HepG2 (cell line): ENCODE measurements at regions not wholly inside any gene's neighbourhood (a gene's known extent, or its start where the extent isn't known, plus 50 kb on each side); places are given as distances from the start of the nearest gene placed in this dataset.

Experiments
- ATAC-seq: fragments of 200-7000 bp; cut with Tn5 transposase; 3 replicates; pipeline ENCODE4 v1.9.1; 2020; ENCODE audit warnings: mild to moderate bottlenecking, moderate library complexity
- BruUV-seq: library from RNA; stranded (reverse); fragments of 400-500 nt; replicated peaks from 2 replicates; lab custom pipeline; 2021; lab: Mats Ljungman, UMichigan
- CTCF ChIA-PET: fragments of 300-600 bp; formaldehyde crosslinking; extraction: SDS; loops from one replicate; lab custom pipeline; 2021; ENCODE audit warnings: low total read pairs, inconsistent platforms, low intra/inter-chr PET ratio; lab: Yijun Ruan, JAX
- POLR2A ChIA-PET: fragments of 350-600 bp; sonication (Branson Sonifier 250); formaldehyde crosslinking; loops from one replicate; lab custom pipeline; 2020; ENCODE audit warnings: antibody characterized with exemption, inconsistent platforms; lab: Yijun Ruan, JAX
- DNase-seq: peaks from one replicate; pipeline ENCODE4 v3.0.0-alpha.2; 2015; ENCODE audit warnings: low spot score
- FAIRE-seq: peaks from 3 replicates; lab custom pipeline; 2011; peaks lifted over from hg19 to GRCh38; lab: Jason Lieb, UNC
- H2AFZ ChIP-seq: one replicate; pipeline ENCODE4 v1.6.1; 2011; ENCODE audit warnings: low read length, inconsistent platforms
- H3K27ac ChIP-seq: fragments of 300-600 bp; 3 replicates; pipeline ENCODE4 v1.8.0; 2011; ENCODE audit warnings: mixed run types, mild to moderate bottlenecking, mixed read lengths, low read length, inconsistent platforms; ENCODE audit not compliant: insufficient read depth; ENCODE audit errors: extremely low read length
- H3K27me3 ChIP-seq, 2 experiments: fragments of 200-600 bp in 1 of 2; 2 replicates in 1 of 2; 3 replicates in 1 of 2; pipeline versions ENCODE4 v1.6.0 to v1.8.0; 2011; ENCODE audit warnings: low read length in 2 of 2, mild to moderate bottlenecking in 2 of 2, moderate library complexity in 2 of 2, inconsistent platforms in 1 of 2; ENCODE audit not compliant: insufficient read depth in 2 of 2, control insufficient read depth in 1 of 2
- H3K36me3 ChIP-seq, 2 experiments: fragments of 200-600 bp in 1 of 2; replicated peaks in 1 of 2; 2 replicates in 1 of 2; 3 replicates in 1 of 2; pipeline versions ENCODE4 v1.5.1 to v1.8.0; 2011; ENCODE audit warnings: low read length in 2 of 2, inconsistent platforms in 1 of 2; ENCODE audit not compliant: insufficient read depth in 2 of 2, control insufficient read depth in 1 of 2
- H3K4me1 ChIP-seq: 2 replicates; pipeline ENCODE4 v1.5.1; 2012; ENCODE audit warnings: low read length, inconsistent platforms; ENCODE audit not compliant: insufficient read depth
- H3K4me2 ChIP-seq: 2 replicates; pipeline ENCODE4 v1.6.0; 2011; ENCODE audit warnings: low read depth, low read length, inconsistent platforms
- H3K4me3 ChIP-seq, 3 experiments: fragments of 200-600 bp in 1 of 3; sonication (generic), shearing (Covaris generic) in 1 of 3; replicated peaks in 1 of 3; 2 replicates each; pipeline ENCODE4 v1.5.1; 2011 to 2016; ENCODE audit warnings: low read length in 3 of 3, inconsistent platforms in 2 of 3, low read depth in 2 of 3, mild to moderate bottlenecking in 2 of 3, control low read depth in 1 of 3, mixed read lengths in 1 of 3; ENCODE audit not compliant: insufficient read depth in 1 of 3
- H3K79me2 ChIP-seq: one replicate; pipeline ENCODE4 v1.6.1; 2011; ENCODE audit warnings: low read length, inconsistent platforms; ENCODE audit not compliant: insufficient read depth
- H3K9ac ChIP-seq: 2 replicates; pipeline ENCODE4 v1.6.0; 2011; ENCODE audit warnings: mild to moderate bottlenecking, low read depth, low read length, inconsistent platforms; ENCODE audit not compliant: insufficient read depth
- H3K9me3 ChIP-seq: 2 replicates; pipeline ENCODE4 v1.5.1; 2012; ENCODE audit warnings: mild to moderate bottlenecking, low read length
- H4K20me1 ChIP-seq: 2 replicates; pipeline ENCODE4 v1.6.0; 2011; ENCODE audit warnings: inconsistent platforms, mild to moderate bottlenecking, low read length, moderate library complexity; ENCODE audit not compliant: insufficient read depth
- AGO2 ChIP-seq: fragments of 200-400 bp; formaldehyde crosslinking; optimal IDR thresholded peaks from 2 replicates; pipeline ENCODE3; 2017; ENCODE audit warnings: mild to moderate bottlenecking, low read depth, low read length, moderate library complexity
- ATF6 ChIP-seq: sonication (generic); formaldehyde crosslinking; conservative IDR thresholded peaks from 2 replicates; pipeline ENCODE4 v1.4.0; 2020; ENCODE audit warnings: missing genetic modification reagents
- CERS6 ChIP-seq: sonication (generic); formaldehyde crosslinking; IDR thresholded peaks from 2 replicates; pipeline ENCODE4 v1.5.0; 2020; ENCODE audit warnings: missing genetic modification reagents
- HOXA7 ChIP-seq: sonication (generic); formaldehyde crosslinking; IDR thresholded peaks from 2 replicates; pipeline ENCODE4 v1.8.1; 2022; ENCODE audit warnings: mild to moderate bottlenecking, missing genetic modification reagents, moderate library complexity
- IKZF1 ChIP-seq: fragments of 450-650 bp; IDR thresholded peaks from 2 replicates; pipeline ENCODE4 v1.7.1; 2016
- IKZF4 ChIP-seq: sonication (generic); formaldehyde crosslinking; IDR thresholded peaks from 2 replicates; pipeline ENCODE4 v1.5.1; 2020; ENCODE audit warnings: borderline replicate concordance, mild to moderate bottlenecking, low read depth, missing genetic modification reagents; ENCODE audit errors: not compliant biosample characterization
- MXI1 ChIP-seq: IDR thresholded peaks from 3 replicates; pipeline ENCODE4 v1.6.1; 2012; ENCODE audit warnings: low read depth, low read length, inconsistent platforms, borderline replicate concordance
- ZNF253 ChIP-seq: sonication (generic); formaldehyde crosslinking; IDR thresholded peaks from 2 replicates; pipeline ENCODE4 v1.8.0; 2022; ENCODE audit warnings: mild to moderate bottlenecking, missing genetic modification reagents, borderline replicate concordance
- ZNF275 ChIP-seq: sonication (generic); formaldehyde crosslinking; IDR thresholded peaks from 2 replicates; pipeline ENCODE4 v1.8.0; 2022; ENCODE audit warnings: missing genetic modification reagents, mild to moderate bottlenecking, inconsistent platforms, borderline replicate concordance
- ZNF280D ChIP-seq: sonication (generic); formaldehyde crosslinking; IDR thresholded peaks from 2 replicates; pipeline ENCODE4 v1.5.1; 2020; ENCODE audit warnings: mild to moderate bottlenecking, missing genetic modification reagents
- ZNF605 ChIP-seq: sonication (generic); formaldehyde crosslinking; IDR thresholded peaks from 2 replicates; pipeline ENCODE4 v1.8.0; 2022; ENCODE audit warnings: mild to moderate bottlenecking, missing genetic modification reagents
- WGBS: methylation state at CpG from one replicate; pipeline ENCODE4 v1.1.6; 2017; ENCODE audit warnings: low lambda C conversion rate; 5-methylcytosine and 5-hydroxymethylcytosine counted together
- in situ Hi-C: cut with HindIII; loops from 2 replicates; pipeline ENCODE4 v1.10.0; 2017; ENCODE audit warnings: low pct_unique_long_range_greater_than_20kb; ENCODE audit not compliant: extremely low pct_ligation_motif_present
- intact Hi-C: fragments of 100-400 bp; cut with micrococcal nuclease; formaldehyde crosslinking; loops from one replicate; pipeline ENCODE4 v1.10.0; 2022; ENCODE audit not compliant: unreplicated experiment

- Histone ChIP-seq H3K27me3 (no peaks in the 10 kb centered on the region), H3K4me1 (no peaks in the 10 kb centered on the region), H2AFZ (no peak overlapping the region), H3K27ac (no peak overlapping the region), H3K4me2 (no peak overlapping the region), H3K9me3 (no peaks in the 10 kb centered on the region), H3K4me3 (no peak overlapping the region), H3K79me2 (no peaks in the 10 kb centered on the region), H3K9ac (no peak overlapping the region), H4K20me1 (no peaks in the 10 kb centered on the region), H3K36me3 (no peaks in the 10 kb centered on the region)
- ATAC-seq (no peak), DNase-seq (no peak), FAIRE-seq (no peak)
- intact Hi-C loops = no loop called here
- no TSS peak for BruUV-seq
- TF ChIP-seq ZNF253 (CRISPR knock-in tag) (no peak), ZNF275 (CRISPR knock-in tag) (no peak), HOXA7 (CRISPR knock-in tag) (no peak)
- CTCF ChIA-PET = no interaction called here
- POLR2A ChIA-PET = no interaction called here
- 10% methylated on average over 2 of the region's 11 CpGs for WGBS
- in situ Hi-C loops = no loop called here
These were observed 275.3 kb downstream of the GADD45G start for GRCh38 chr9:89880161-89880560.

- Histone ChIP-seq H3K36me3 (no peaks in the 10 kb centered on the region), H3K4me3 (no peak overlapping the region), H3K4me2 (no peak overlapping the region), H3K27ac (no peak overlapping the region), H3K79me2 (no peaks in the 10 kb centered on the region), H3K9me3 (no peaks in the 10 kb centered on the region), H3K27me3 (no peaks in the 10 kb centered on the region), H4K20me1 (no peaks in the 10 kb centered on the region), H3K9ac (no peak overlapping the region), H2AFZ (no peak overlapping the region), H3K4me1 (no peaks in the 10 kb centered on the region)
- no peak; the same call in 2 of the 3 replicates for ATAC-seq
- BruUV-seq = no TSS peak
- no peak for FAIRE-seq
- no peak for DNase-seq
- ChIA-PET POLR2A (no interaction called here), CTCF (no interaction called here)
- 82% methylated on average over 4 of the region's 5 CpGs for WGBS
- intact Hi-C loops (no loop called here), in situ Hi-C loops (no loop called here)
- TF ChIP-seq IKZF4 (CRISPR knock-in tag) (no peak), ATF6 (CRISPR knock-in tag) (no peak), IKZF1 (no peak), MXI1 (no peak), CERS6 (CRISPR knock-in tag) (no peak), ZNF605 (CRISPR knock-in tag) (no peak), ZNF280D (no peak), AGO2 (no peak)
These were observed 275.9 kb downstream of the GADD45G start for GRCh38 chr9:89880721-89881120.
